Loucy (cell line): ENCODE measurements at regions not wholly inside any gene's neighbourhood (a gene's known extent, or its start where the extent isn't known, plus 50 kb on each side); places are given as distances from the start of the nearest gene placed in this dataset.

Source experiments
- EZH2phosphoT487 ChIP-seq: fragments of 200-600 bp; IDR thresholded peaks from 2 replicates; pipeline ENCODE4 v1.6.1; 2018; ENCODE audit warnings: antibody characterized with exemption, mild to moderate bottlenecking, moderate library complexity, borderline replicate concordance
- TF ChIP-seq, protein P1 (sequence below): fragments of 200-600 bp; sonication (generic); conservative IDR thresholded peaks from 2 replicates; pipeline ENCODE4 v1.5.1; 2014; ENCODE audit warnings: mild to moderate bottlenecking, antibody characterized with exemption, low read length

DNA sequence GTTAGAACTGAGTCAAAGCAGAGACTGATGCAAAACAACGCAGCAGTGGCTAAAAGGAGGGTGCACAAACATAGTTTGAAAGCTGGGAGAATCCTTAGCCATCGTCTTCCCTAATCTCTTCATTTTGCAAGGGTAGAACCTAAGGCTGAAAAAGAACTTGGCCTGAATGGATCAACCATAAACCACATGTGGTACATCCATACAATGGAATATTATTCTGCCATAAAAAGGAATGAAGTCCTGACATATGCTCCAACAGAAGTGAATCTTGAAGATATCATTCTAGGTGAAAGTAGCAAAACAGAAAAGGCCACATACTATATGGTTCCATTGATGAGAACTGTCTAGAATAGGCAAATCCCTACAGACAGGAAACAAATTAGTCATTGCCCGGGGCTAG is 330.3 kb upstream of the NPVF start:
- TF ChIP-seq, protein P1, sequence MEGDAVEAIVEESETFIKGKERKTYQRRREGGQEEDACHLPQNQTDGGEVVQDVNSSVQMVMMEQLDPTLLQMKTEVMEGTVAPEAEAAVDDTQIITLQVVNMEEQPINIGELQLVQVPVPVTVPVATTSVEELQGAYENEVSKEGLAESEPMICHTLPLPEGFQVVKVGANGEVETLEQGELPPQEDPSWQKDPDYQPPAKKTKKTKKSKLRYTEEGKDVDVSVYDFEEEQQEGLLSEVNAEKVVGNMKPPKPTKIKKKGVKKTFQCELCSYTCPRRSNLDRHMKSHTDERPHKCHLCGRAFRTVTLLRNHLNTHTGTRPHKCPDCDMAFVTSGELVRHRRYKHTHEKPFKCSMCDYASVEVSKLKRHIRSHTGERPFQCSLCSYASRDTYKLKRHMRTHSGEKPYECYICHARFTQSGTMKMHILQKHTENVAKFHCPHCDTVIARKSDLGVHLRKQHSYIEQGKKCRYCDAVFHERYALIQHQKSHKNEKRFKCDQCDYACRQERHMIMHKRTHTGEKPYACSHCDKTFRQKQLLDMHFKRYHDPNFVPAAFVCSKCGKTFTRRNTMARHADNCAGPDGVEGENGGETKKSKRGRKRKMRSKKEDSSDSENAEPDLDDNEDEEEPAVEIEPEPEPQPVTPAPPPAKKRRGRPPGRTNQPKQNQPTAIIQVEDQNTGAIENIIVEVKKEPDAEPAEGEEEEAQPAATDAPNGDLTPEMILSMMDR, result no peak
- no peak for TF ChIP-seq EZH2phosphoT487
